ENCODE measurements at regions not wholly inside any gene's neighbourhood (a gene's known extent, or its start where the extent isn't known, plus 50 kb on each side); places are given as distances from the start of the nearest gene placed in this dataset.

GRCh38 chr5:83848941-83849340, 128.3 kb upstream of the HAPLN1 start:
- no peak overlapping the region for H3K27ac ChIP-seq
- H3K27me3 ChIP-seq, result no peaks in the 10 kb centered on the region
- H3K4me1 ChIP-seq, result no peaks in the 10 kb centered on the region
- TF ChIP-seq POLR2A (IDR thresholded peaks at IDR 0.05), result no peak
- TF ChIP-seq CTCF (IDR thresholded peaks at IDR 0.05), result no peak
- H3K4me3 ChIP-seq, result no peak overlapping the region
- H3K9me3 ChIP-seq, result no peaks in the 10 kb centered on the region
- ATAC-seq, result no peak
- no peak for DNase-seq
- intact Hi-C loops (cut with DNase I), result no loop called here
- WGBS (ENCODE audit: insufficient coverage, low coverage, low lambda C conversion rate, missing lambda C conversion rate), result 55% methylated on average over 2 of the region's 2 CpGs
- no peaks in the 10 kb centered on the region for H3K36me3 ChIP-seq

GRCh38 chr5:83846624-83847350, 126.1 kb upstream of the HAPLN1 start:
- intact Hi-C loops (cut with DNase I), result no loop called here
- DNase-seq (no peak), ATAC-seq (no peak)
- no peak overlapping the region for H3K4me3 ChIP-seq
- H3K9me3 ChIP-seq, result no peaks in the 10 kb centered on the region
- no peak overlapping the region for H3K27ac ChIP-seq
- H3K27me3 ChIP-seq, result no peaks in the 10 kb centered on the region
- TF ChIP-seq CTCF (IDR thresholded peaks at IDR 0.05), result no peak
- TF ChIP-seq POLR2A (IDR thresholded peaks at IDR 0.05), result no peak
- 43% methylated on average over 2 of the region's 3 CpGs for WGBS (ENCODE audit: insufficient coverage, low coverage, low lambda C conversion rate, missing lambda C conversion rate)
- H3K4me1 ChIP-seq, result no peaks in the 10 kb centered on the region
- H3K36me3 ChIP-seq, result no peaks in the 10 kb centered on the region

- TF ChIP-seq CTCF (IDR thresholded peaks at IDR 0.05) (no peak), POLR2A (IDR thresholded peaks at IDR 0.05) (no peak)
- no peak overlapping the region for H3K27ac ChIP-seq
- ATAC-seq (peak in 2 of 4 donors; percentile 31), DNase-seq (no peak)
- H3K27me3 ChIP-seq, result no peaks in the 10 kb centered on the region
- 48% methylated on average over 4 of the region's 7 CpGs for WGBS (ENCODE audit: insufficient coverage, low coverage, low lambda C conversion rate, missing lambda C conversion rate)
- no peaks in the 10 kb centered on the region for H3K4me1 ChIP-seq
- no peaks in the 10 kb centered on the region for H3K9me3 ChIP-seq
- no peaks in the 10 kb centered on the region for H3K36me3 ChIP-seq
- intact Hi-C loops (cut with DNase I), result no loop called here
- H3K4me3 ChIP-seq, result no peak overlapping the region
Measured at GRCh38 chr5:83844449-83845068, 123.9 kb upstream of the HAPLN1 start.

- 91% methylated on average over 3 of the region's 3 CpGs for WGBS (ENCODE audit: insufficient coverage, low coverage, low lambda C conversion rate, missing lambda C conversion rate)
- no peak for DNase-seq
- H3K36me3 ChIP-seq, result no peaks in the 10 kb centered on the region
- H3K27ac ChIP-seq, result no peak overlapping the region
- ATAC-seq, result no peak
- TF ChIP-seq POLR2A (IDR thresholded peaks at IDR 0.05), result no peak
- no peak for TF ChIP-seq CTCF (IDR thresholded peaks at IDR 0.05)
- no peak overlapping the region for H3K4me3 ChIP-seq
- intact Hi-C loops (cut with DNase I), result no loop called here
- no peaks in the 10 kb centered on the region for H3K9me3 ChIP-seq
- no peaks in the 10 kb centered on the region for H3K4me1 ChIP-seq
- H3K27me3 ChIP-seq, result no peaks in the 10 kb centered on the region
Measured at GRCh38 chr5:83839788-83840187, 119.1 kb upstream of the HAPLN1 start.

All from right lobe of liver (tissue), 6 donors.